ENCODE measurements at regions not wholly inside any gene's neighbourhood (a gene's known extent, or its start where the extent isn't known, plus 50 kb on each side); places are given as distances from the start of the nearest gene placed in this dataset.
"Not testable (repeated sequence)": the region's sequence is repeated elsewhere in the genome, so short reads cannot be mapped to it uniquely, and the experiment has no call there.

- no peak for DNase-seq
Measured at GRCh38 chrX:37904833-37905232, 57.5 kb upstream of the DYNLT3 start.

DNA sequence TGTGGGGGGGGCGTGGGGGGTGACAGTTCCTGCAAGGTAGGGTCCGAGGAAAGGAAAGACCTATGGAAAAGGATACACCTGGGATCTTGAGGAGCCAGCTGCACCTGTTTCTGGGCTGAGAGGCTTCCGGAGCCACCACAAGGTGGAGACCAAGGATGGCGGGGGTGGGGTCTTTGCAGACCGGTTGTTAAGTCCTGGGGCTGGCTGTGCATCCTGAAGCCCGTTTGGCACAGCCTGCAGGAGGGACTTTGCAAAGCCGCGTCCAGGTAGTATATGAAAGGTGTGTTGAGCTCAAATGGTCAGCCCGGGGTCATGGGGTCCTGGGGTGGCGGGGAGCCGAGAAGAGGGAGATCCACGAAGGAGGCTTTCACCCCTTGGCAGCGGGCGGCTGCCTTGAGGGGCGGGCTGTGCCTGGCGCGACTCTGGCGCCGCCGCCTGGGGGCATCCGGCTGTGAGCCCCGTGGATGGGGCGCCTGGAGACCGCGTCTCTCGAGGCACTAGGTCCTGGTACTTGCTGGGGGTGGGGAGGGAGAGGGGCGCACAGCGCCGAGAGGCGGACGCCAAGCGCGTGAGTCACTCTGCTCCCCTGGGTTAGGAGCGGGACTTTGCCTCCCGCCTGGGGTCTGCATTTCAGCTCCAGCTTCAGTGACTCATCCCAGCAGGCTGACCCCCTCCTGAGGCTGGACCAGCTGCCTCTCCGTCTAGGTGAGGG lies 58.2 kb upstream of the DYNLT3 start:
- no peak for DNase-seq

DNA sequence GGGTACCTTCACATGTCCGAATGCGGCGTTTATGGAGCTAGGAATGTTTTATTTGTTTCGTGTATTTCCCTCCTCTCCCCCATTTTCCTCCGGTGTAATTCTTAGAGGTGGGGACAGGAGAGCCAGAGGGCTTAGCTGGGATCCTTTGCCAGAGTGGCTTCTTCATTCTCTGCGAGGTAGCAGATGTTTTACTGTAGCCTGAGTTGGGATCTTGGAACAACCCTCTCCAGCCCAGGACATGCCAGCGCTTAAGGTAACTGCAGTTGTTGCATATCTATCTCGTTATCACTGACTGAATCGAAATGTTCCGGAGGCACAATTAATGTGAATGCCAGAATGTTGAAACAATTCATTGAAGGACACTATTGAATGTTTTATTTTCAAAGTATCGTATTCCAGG lies 59.0 kb upstream of the DYNLT3 start:
- no peak for DNase-seq

- DNase-seq: no peak
Measured at GRCh38 chrX:37910186-37910585, 62.8 kb upstream of the DYNLT3 start.

- peak; percentile 2 for DNase-seq
Measured at GRCh38 chrX:37912304-37912703, 64.9 kb upstream of the DYNLT3 start.

- no peak for DNase-seq
Measured at GRCh38 chrX:37912777-37913176, 65.4 kb upstream of the DYNLT3 start.

DNA sequence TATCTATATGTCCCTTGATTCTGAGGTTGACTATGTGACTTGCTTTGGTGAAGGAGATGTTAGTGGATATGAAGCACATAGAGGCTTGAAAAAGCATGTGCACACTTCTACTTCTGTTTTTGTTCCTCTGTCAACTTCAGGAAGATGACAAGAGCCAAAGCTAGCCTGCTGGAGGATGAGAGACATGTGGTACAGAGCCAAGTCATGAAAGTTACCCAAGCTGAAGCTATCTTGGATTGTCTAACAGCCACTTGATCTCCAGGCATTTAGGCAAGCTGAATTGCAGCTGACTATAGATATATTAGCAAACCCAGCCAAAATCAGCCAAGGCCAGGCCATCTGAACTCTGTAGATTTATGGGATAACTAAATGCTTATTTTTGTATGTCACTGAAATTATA lies 70.8 kb upstream of the DYNLT3 start:
- no peak for DNase-seq

DNA sequence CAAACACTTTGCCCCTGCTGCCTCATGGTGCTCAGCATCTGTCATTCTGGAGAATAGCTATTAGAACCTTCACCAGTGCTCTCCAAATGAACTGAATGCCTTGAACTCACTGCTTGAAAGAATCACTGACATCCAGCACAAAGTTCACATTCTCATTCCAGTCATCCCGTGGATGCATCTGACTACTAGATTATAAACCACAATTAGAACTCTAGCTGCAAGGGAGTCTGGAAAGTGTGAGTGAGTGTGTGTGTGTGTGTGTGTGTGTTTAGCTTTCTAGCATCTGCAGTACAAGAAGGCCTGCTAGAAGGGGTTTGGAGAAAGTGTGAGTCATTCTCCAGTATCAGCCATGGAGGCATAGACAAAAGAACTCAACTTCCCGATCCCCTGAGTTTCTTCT lies 71.3 kb upstream of the DYNLT3 start:
- DNase-seq: no peak

DNA sequence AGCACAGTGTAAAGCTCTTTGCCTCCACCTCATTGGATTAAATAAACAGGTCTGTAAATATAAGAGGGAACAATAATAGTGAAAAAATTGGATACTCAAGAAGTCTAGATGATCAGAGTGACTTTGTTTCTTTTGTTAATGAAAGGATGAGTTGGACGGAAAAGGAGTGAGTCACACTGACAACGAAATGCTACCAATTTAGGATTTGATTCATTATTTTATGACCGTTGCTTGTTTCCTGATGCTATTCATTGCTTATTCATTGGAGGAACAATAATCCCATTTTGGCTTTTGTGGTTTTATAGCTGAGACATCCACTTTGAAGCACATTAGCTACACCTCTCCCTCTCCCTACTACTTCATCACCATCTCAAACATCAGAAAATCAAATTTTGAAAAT lies 74.4 kb upstream of the DYNLT3 start:
- DNase-seq: no peak

DNA sequence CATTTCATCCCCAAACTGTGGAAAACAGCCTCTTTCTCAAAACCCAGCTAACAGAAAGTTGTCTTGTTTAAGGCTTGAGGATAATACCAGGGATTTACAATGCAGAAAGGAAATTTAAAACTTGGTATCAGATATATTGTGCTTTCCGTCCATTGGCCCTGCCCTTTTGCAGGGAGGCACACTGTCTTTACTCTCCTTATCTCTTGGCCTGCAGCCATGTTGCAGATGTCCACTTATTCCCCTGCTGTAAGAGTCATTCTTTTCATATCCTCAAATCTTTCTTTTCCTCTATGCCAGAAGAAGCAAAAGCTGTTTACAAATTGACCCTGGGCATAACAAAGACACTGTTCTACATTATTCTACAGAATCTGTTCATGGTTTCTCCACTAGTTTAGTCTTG lies 75.6 kb upstream of the DYNLT3 start:
- no peak for DNase-seq

- DNase-seq: not testable (repeated sequence)
Measured at GRCh38 chrX:37925761-37926160, 78.4 kb upstream of the DYNLT3 start.

- DNase-seq: peak; percentile 24
Measured at GRCh38 chrX:37926700-37927099, 79.3 kb upstream of the DYNLT3 start.

DNA sequence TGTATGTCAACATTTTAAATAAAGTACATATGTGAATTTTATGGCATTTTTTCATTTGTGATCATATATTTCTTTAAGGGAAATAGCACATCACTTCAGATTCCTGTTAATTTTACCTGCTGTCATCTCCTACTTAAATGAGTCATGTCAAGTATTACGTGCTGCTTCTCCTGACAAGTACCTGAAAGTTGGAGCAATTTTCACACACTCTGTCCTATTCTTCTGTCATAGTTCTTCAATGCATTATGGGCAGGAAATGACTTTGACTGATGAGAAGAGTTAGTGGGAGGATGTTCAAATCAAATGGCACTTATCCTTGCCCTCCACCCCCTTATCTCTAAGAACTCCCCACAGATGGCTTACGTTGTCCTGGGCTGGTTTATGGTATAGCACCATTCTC lies 64.2 kb upstream of the SYTL5 start:
- no peak for DNase-seq

DNA sequence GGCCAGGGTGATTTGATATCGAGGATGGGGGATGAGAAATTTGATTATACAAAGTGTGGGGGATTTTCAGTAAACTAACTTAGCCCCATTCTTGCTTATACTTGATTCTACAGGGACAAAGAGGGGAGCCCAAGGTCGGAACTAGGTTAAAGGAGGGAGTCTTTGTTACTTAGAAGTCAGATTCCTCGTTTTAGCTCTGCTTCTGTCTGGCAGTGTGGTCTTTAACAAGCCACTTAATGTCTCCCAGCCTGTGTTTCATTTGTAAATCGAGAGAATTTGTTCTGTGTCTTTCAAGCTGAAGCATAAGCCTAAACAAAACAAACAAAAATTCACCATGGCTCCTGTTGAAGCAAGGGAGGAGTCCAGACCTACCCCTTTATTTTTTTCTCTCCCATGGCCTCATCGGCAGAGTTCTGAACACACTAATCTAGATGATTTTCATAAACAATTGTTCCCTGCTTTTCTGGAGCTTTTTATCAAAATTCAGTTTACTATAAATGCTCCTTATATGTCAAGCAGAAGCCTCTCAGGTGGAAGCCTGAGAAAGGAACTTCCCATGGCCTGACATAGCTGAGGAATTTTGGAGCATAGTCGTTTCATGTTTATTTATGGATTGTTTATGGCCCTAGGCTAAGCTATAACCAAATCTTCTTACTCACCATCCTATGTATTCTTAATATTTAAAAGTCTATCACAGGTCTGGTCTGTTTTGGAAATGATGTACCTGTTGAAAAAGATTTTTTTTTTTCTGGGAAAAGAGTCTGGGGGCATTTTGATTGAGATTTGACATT lies 62.6 kb upstream of the SYTL5 start:
- DNase-seq: no peak

GRCh38 chrX:37946197-37946596 lies 60.2 kb upstream of the SYTL5 start:
- DNase-seq: no peak

GRCh38 chrX:37955273-37955672 lies 51.1 kb upstream of the SYTL5 start:
- DNase-seq: no peak

DNA sequence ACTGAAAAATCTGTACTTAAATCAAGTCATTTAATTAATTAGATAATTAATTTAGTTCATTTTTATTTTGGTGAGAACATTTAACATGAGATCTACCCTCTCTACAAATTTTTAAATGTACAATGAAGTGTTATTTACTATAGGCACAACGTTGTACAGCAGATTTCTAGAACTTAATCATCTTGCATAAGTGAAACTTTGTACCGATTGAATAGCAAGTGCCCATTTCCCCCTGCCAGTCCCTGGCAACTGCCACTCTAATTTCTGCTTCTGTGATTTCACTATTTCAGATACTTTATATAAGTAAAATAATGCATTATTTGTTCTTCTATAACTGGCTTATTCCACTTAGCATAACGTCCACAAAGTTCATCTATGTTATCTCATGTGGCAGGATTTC lies 50.1 kb upstream of the SYTL5 start:
- DNase-seq: no peak
